Spleen (tissue), 11 donors: ENCODE measurements at regions not wholly inside any gene's neighbourhood (a gene's known extent, or its start where the extent isn't known, plus 50 kb on each side); places are given as distances from the start of the nearest gene placed in this dataset.

Experiments
- DNase-seq: peaks from one replicate; pipeline ENCODE4 v3.0.0-alpha.2; 2020
- H3K27ac ChIP-seq, 8 donors: fragments of 200-600 bp; sonication (generic) in 7 of 8; 1 replicate in 4 of 8; 2 replicates in 4 of 8; pipeline versions ENCODE4 v1.5.0 to v1.8.0; 2016 to 2021; ENCODE audit warnings: inconsistent platforms in 4 of 8, mild to moderate bottlenecking in 4 of 8, moderate library complexity in 1 of 8
- H3K27me3 ChIP-seq, 7 donors: fragments of 200-600 bp; sonication (generic) in 6 of 7; replicated peaks in 1 of 7; 1 replicate in 4 of 7; 2 replicates in 3 of 7; pipeline versions ENCODE4 v1.5.0 to v1.8.0; 2016 to 2021; ENCODE audit warnings: inconsistent platforms in 3 of 7, mild to moderate bottlenecking in 1 of 7
- H3K36me3 ChIP-seq, 6 donors: fragments of 200-600 bp; sonication (generic) in 5 of 6; 1 replicate in 4 of 6; 2 replicates in 2 of 6; pipeline versions ENCODE4 v1.5.0 to v1.8.0; 2016 to 2021; ENCODE audit warnings: inconsistent platforms in 2 of 6
- H3K4me1 ChIP-seq, 6 donors: fragments of 200-600 bp; sonication (generic) in 5 of 6; 1 replicate in 3 of 6; 2 replicates in 3 of 6; pipeline versions ENCODE4 v1.5.0 to v1.8.0; 2016 to 2021; ENCODE audit warnings: inconsistent platforms in 3 of 6
- H3K4me3 ChIP-seq, 8 donors: fragments of 200-600 bp; sonication (generic) in 7 of 8; 1 replicate in 4 of 8; 2 replicates in 4 of 8; pipeline versions ENCODE4 v1.5.0 to v1.8.0; 2016 to 2021; ENCODE audit warnings: inconsistent platforms in 4 of 8, mild to moderate bottlenecking in 4 of 8, moderate library complexity in 2 of 8
- H3K9me3 ChIP-seq, 8 donors: fragments of 200-600 bp; sonication (generic) in 7 of 8; 1 replicate in 4 of 8; 2 replicates in 4 of 8; pipeline versions ENCODE4 v1.5.0 to v1.8.0; 2016 to 2021; ENCODE audit warnings: inconsistent platforms in 4 of 8
- CTCF ChIP-seq, 11 experiments: fragments of 200-600 bp in 7 of 11; fragments of 450-650 bp in 4 of 11; sonication (generic) in 4 of 11; IDR thresholded peaks in 8 of 11; conservative IDR thresholded peaks in 3 of 11; 1 replicate in 7 of 11; 2 replicates in 4 of 11; pipeline versions ENCODE4 v1.4.0 to v1.8.0; 2016 to 2021; ENCODE audit warnings: antibody characterized with exemption in 11 of 11, inconsistent platforms in 4 of 11, mild to moderate bottlenecking in 1 of 11
- POLR2A ChIP-seq, 3 donors: fragments of 450-650 bp; IDR thresholded peaks; one replicate each; pipeline ENCODE4 v1.5.1; 2017; ENCODE audit warnings: antibody characterized with exemption in 3 of 3, mild to moderate bottlenecking in 1 of 3
- POLR2AphosphoS5 ChIP-seq, 3 donors: sonication (generic); formaldehyde crosslinking; IDR thresholded peaks; one replicate each; pipeline ENCODE4 v1.5.1; 2017; ENCODE audit warnings: antibody characterized with exemption in 3 of 3
- WGBS, 5 donors: extraction: QIAGEN DNeasy Blood & Tissue Kit in 3 of 5; methylation state at CpG; one replicate each; pipeline versions ENCODE4 v1.1.5 to v1.1.7; 2013 to 2018; 5-methylcytosine and 5-hydroxymethylcytosine counted together
- intact Hi-C: fragments of 100-400 bp; cut with DNase I; formaldehyde crosslinking; loops from one replicate; pipeline ENCODE4 v1.15.0; 2023; ENCODE audit warnings: low total_unique reads
- donor health status: healthy with polysubstance abuse.
- donor health status: DM: no; HTN: no; CAD: no; lungs with moderate emphysema.
- donor health status: DM: no; HTN: no; CAD: no.
- donor health status: Bipolar disorder and iron deficiency.
- donor health status: healthy.
- donor health status: DM: no; HTN: no; CAD: no.
- donor health status: DM: yes; HTN: yes; CAD: no.

GRCh38 chr13:53382008-53382407 is 353.4 kb downstream of the OLFM4 start:
- no peak overlapping the region for H3K27ac ChIP-seq
- intact Hi-C loops = no loop called here
- TF ChIP-seq POLR2AphosphoS5 (IDR thresholded peaks at IDR 0.05) (no peak), CTCF (IDR thresholded peaks at IDR 0.05 in 8 of 11, conservative IDR thresholded peaks at IDR 0.05 in 3 of 11) (no peak), POLR2A (IDR thresholded peaks at IDR 0.05) (no peak)
- WGBS, 5 donors = 47 to 66% (median 48%) methylated on average over 3 of the region's 3 CpGs
- H3K4me1 ChIP-seq = no peaks in the 10 kb centered on the region
- H3K4me3 ChIP-seq = no peak overlapping the region
- H3K36me3 ChIP-seq = no peaks in the 10 kb centered on the region
- no peaks in the 10 kb centered on the region for H3K27me3 ChIP-seq
- DNase-seq = no peak
- peaks cover 0 to 13% (median 0%) of the 10 kb centered on the region in 8 donors for H3K9me3 ChIP-seq

- TF ChIP-seq CTCF (IDR thresholded peaks at IDR 0.05 in 8 of 11, conservative IDR thresholded peaks at IDR 0.05 in 3 of 11) = no peak
- TF ChIP-seq POLR2A (IDR thresholded peaks at IDR 0.05) = no peak
- TF ChIP-seq POLR2AphosphoS5 (IDR thresholded peaks at IDR 0.05) = no peak
These were observed 369.4 kb downstream of the OLFM4 start for GRCh38 chr13:53398051-53398450.

GRCh38 chr13:53405616-53406015 is 377.0 kb downstream of the OLFM4 start:
- Histone ChIP-seq H3K9me3 (peaks cover 0 to 4% (median 0%) of the 10 kb centered on the region in 8 donors), H3K4me3 (no peak overlapping the region), H3K27ac (no peak overlapping the region), H3K27me3 (no peaks in the 10 kb centered on the region), H3K4me1 (no peaks in the 10 kb centered on the region), H3K36me3 (no peaks in the 10 kb centered on the region)
- TF ChIP-seq POLR2A (IDR thresholded peaks at IDR 0.05) (no peak), POLR2AphosphoS5 (IDR thresholded peaks at IDR 0.05) (no peak), CTCF (IDR thresholded peaks at IDR 0.05 in 8 of 11, conservative IDR thresholded peaks at IDR 0.05 in 3 of 11) (no peak)
- intact Hi-C loops = no loop called here
- 73 to 89% (median 82%) methylated on average over 8 of the region's 8 CpGs for WGBS, 5 donors
- no peak for DNase-seq

More at GRCh38 chr13:53398051-53398450, 369.4 kb downstream of the OLFM4 start:
- Histone ChIP-seq H3K27ac (no peak overlapping the region), H3K9me3 (no peaks in the 10 kb centered on the region), H3K4me1 (no peaks in the 10 kb centered on the region), H3K36me3 (no peaks in the 10 kb centered on the region), H3K4me3 (no peak overlapping the region), H3K27me3 (no peaks in the 10 kb centered on the region)
- intact Hi-C loops = no loop called here
- DNase-seq = no peak
- WGBS, 5 donors = 69 to 75% (median 72%) methylated on average over 2 of the region's 2 CpGs

GRCh38 chr13:53408306-53408705 is 379.7 kb downstream of the OLFM4 start:
- Histone ChIP-seq H3K36me3 (no peaks in the 10 kb centered on the region), H3K9me3 (peaks cover 0 to 4% (median 0%) of the 10 kb centered on the region in 8 donors), H3K27me3 (no peaks in the 10 kb centered on the region), H3K27ac (no peak overlapping the region), H3K4me1 (no peaks in the 10 kb centered on the region), H3K4me3 (no peak overlapping the region)
- TF ChIP-seq POLR2AphosphoS5 (IDR thresholded peaks at IDR 0.05) (no peak), CTCF (IDR thresholded peaks at IDR 0.05 in 8 of 11, conservative IDR thresholded peaks at IDR 0.05 in 3 of 11) (no peak), POLR2A (IDR thresholded peaks at IDR 0.05) (no peak)
- intact Hi-C loops = no loop called here
- no peak for DNase-seq
- whole genome bisulfite sequencing, 5 donors = 81 to 91% (median 86%) methylated on average over 8 of the region's 8 CpGs
